PC-3 (cell line): ENCODE measurements at regions not wholly inside any gene's neighbourhood (a gene's known extent, or its start where the extent isn't known, plus 50 kb on each side); places are given as distances from the start of the nearest gene placed in this dataset.

Source experiments
- ATAC-seq: fragments of 200-7000 bp; cut with Tn5 transposase; 2 replicates; pipeline ENCODE4 v1.9.1; 2020; ENCODE audit warnings: mild to moderate bottlenecking, moderate library complexity
- BruUV-seq: library from RNA; stranded (reverse); fragments of 400-500 nt; replicated peaks from 2 replicates; lab custom pipeline; 2021; lab: Mats Ljungman, UMichigan
- CTCF ChIA-PET: fragments of 300-600 bp; sonication (Branson Sonifier 250); formaldehyde crosslinking; loops from one replicate; lab custom pipeline; 2022; ENCODE audit warnings: antibody characterized with exemption; lab: Charles Lee
- POLR2A ChIA-PET: fragments of 300-600 bp; sonication (Branson Sonifier 250); formaldehyde crosslinking; loops from one replicate; lab custom pipeline; 2022; ENCODE audit warnings: antibody characterized with exemption; ENCODE audit not compliant: unreplicated experiment; lab: Charles Lee
- DNase-seq: peaks from one replicate; pipeline ENCODE4 v3.0.0-alpha.2; 2015
- H2AFZ ChIP-seq: fragments of 300-600 bp; sonication (generic); 2 replicates; pipeline ENCODE4 v1.6.0; 2016; ENCODE audit warnings: antibody characterized with exemption, low read length
- H3F3A ChIP-seq: fragments of 300-600 bp; sonication (generic); one replicate; pipeline ENCODE4 v1.6.0; 2017; ENCODE audit warnings: antibody characterized with exemption, low read length, control low read depth, mild to moderate bottlenecking; ENCODE audit not compliant: unreplicated experiment
- H3K27ac ChIP-seq: fragments of 300-600 bp; sonication (generic); 2 replicates; pipeline ENCODE4 v1.5.1; 2016; ENCODE audit warnings: mild to moderate bottlenecking, low read length
- H3K27me3 ChIP-seq: fragments of 300-600 bp; sonication (generic); 2 replicates; pipeline ENCODE4 v1.6.1; 2016; ENCODE audit warnings: low read length, mixed read lengths
- H3K36me3 ChIP-seq: fragments of 300-600 bp; sonication (generic); 2 replicates; pipeline ENCODE4 v1.6.1; 2016; ENCODE audit warnings: low read depth, mixed run types, low read length, mixed read lengths
- H3K4me1 ChIP-seq: fragments of 300-600 bp; sonication (generic); 2 replicates; pipeline ENCODE4 v1.5.1; 2016; ENCODE audit warnings: low read length; ENCODE audit not compliant: insufficient read depth
- H3K4me2 ChIP-seq: fragments of 300-600 bp; sonication (generic); 2 replicates; pipeline ENCODE4 v1.6.0; 2016; ENCODE audit warnings: low read length
- H3K4me3 ChIP-seq: fragments of 300-600 bp; sonication (generic); 2 replicates; pipeline ENCODE4 v1.5.1; 2016; ENCODE audit warnings: mild to moderate bottlenecking, low read length, mixed read lengths
- H3K79me2 ChIP-seq: fragments of 300-600 bp; sonication (generic); 2 replicates; pipeline ENCODE4 v1.6.1; 2017; ENCODE audit warnings: low read length, mixed read lengths
- H3K9ac ChIP-seq: fragments of 300-600 bp; sonication (generic); 2 replicates; pipeline ENCODE4 v1.6.0; 2016; ENCODE audit warnings: mild to moderate bottlenecking, low read length
- H3K9me2 ChIP-seq: fragments of 300-600 bp; sonication (generic); replicated peaks from 2 replicates; pipeline ENCODE4 v1.6.1; 2016; ENCODE audit warnings: mixed run types, low read length, mixed read lengths
- H3K9me3 ChIP-seq: fragments of 300-600 bp; sonication (generic); 2 replicates; pipeline ENCODE4 v1.6.1; 2016; ENCODE audit warnings: low read length, mixed read lengths
- H4K20me1 ChIP-seq: fragments of 300-600 bp; sonication (generic); 2 replicates; pipeline ENCODE4 v1.6.1; 2016; ENCODE audit warnings: low read length, mixed read lengths
- EZH2 ChIP-seq: fragments of 300-600 bp; sonication (generic); IDR thresholded peaks from one replicate; pipeline ENCODE4 v1.6.1; 2017; ENCODE audit warnings: antibody characterized with exemption, mild to moderate bottlenecking, low read length; ENCODE audit not compliant: unreplicated experiment
- EZH2phosphoT487 ChIP-seq: fragments of 300-600 bp; sonication (generic); IDR thresholded peaks from 2 replicates; pipeline ENCODE4 v1.6.1; 2018; ENCODE audit warnings: mild to moderate bottlenecking, antibody characterized with exemption, low read length, borderline replicate concordance
- intact Hi-C: fragments of 100-400 bp; cut with micrococcal nuclease; formaldehyde crosslinking; loops from 2 replicates; pipeline ENCODE4 v1.9.0; 2023
- TF ChIP-seq, protein P1 (sequence below): fragments of 300-600 bp; sonication (generic); conservative IDR thresholded peaks from 2 replicates; pipeline ENCODE4 v1.5.1; 2017; ENCODE audit warnings: antibody characterized with exemption, low read depth, mild to moderate bottlenecking, low read length

DNA sequence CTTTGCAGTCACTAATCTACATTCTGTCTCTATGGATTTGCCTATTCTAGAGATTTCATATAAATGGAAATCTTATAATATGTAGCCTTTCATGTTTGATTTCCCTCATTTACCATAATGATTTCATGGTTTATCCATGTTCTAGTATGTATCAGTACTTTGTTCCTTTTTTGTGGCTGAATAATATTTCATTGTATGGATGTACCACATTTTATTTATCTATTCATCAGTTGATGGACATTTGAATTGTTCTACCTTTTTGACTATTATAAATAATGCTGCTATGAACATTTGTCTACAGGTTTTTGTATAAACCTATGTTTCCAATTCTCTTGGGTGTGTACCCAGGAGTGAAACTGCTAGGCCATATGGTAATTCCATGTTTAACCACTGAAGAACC is 221.1 kb downstream of the ICOS start:
- BruUV-seq, result no TSS peak

DNA sequence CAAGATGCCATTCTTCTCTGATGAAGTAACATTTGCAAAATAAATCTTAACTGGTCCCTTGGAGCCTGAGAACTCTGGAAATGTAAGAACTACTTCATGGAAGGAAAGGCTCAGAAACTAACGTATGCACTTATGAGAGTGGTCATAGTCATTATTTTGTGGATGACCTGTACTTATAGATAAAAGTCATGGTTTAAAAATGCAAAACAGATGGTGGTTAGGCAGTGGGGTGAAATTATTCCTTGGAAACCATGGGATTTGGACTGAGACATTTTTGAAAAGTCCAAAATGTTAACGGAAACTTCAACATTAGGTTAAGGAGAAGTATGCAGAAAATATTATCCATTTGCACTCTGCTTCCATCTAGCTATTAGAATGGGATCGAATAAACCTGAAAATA is 223.0 kb downstream of the ICOS start:
- Histone ChIP-seq H4K20me1 (no peaks in the 10 kb centered on the region), H3K9me2 (no peaks in the 10 kb centered on the region), H3K9me3 (no peaks in the 10 kb centered on the region), H3K27ac (no peak overlapping the region), H3F3A (no peaks in the 10 kb centered on the region), H3K4me3 (no peak overlapping the region), H3K27me3 (peaks cover 36% of the 10 kb centered on the region), H3K4me1 (no peaks in the 10 kb centered on the region), H2AFZ (no peak overlapping the region), H3K9ac (no peak overlapping the region), H3K79me2 (no peaks in the 10 kb centered on the region), H3K36me3 (no peaks in the 10 kb centered on the region), H3K4me2 (no peak overlapping the region)
- no TSS peak for BruUV-seq
- no peak for TF ChIP-seq EZH2
- TF ChIP-seq, protein P1, sequence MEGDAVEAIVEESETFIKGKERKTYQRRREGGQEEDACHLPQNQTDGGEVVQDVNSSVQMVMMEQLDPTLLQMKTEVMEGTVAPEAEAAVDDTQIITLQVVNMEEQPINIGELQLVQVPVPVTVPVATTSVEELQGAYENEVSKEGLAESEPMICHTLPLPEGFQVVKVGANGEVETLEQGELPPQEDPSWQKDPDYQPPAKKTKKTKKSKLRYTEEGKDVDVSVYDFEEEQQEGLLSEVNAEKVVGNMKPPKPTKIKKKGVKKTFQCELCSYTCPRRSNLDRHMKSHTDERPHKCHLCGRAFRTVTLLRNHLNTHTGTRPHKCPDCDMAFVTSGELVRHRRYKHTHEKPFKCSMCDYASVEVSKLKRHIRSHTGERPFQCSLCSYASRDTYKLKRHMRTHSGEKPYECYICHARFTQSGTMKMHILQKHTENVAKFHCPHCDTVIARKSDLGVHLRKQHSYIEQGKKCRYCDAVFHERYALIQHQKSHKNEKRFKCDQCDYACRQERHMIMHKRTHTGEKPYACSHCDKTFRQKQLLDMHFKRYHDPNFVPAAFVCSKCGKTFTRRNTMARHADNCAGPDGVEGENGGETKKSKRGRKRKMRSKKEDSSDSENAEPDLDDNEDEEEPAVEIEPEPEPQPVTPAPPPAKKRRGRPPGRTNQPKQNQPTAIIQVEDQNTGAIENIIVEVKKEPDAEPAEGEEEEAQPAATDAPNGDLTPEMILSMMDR, result no peak
- TF ChIP-seq EZH2phosphoT487, result no peak
- no peak for ATAC-seq
- ChIA-PET CTCF (no interaction called here), POLR2A (no interaction called here)
- DNase-seq, result no peak
- intact Hi-C loops, result no loop called here

More for the DNA sequence above, 221.1 kb downstream of the ICOS start:
- TF ChIP-seq, protein P1, result no peak
- TF ChIP-seq EZH2 (no peak), EZH2phosphoT487 (no peak)
- no peak overlapping the region for H3K9ac ChIP-seq
- no peaks in the 10 kb centered on the region for H3K79me2 ChIP-seq
- ChIA-PET CTCF (no interaction called here), POLR2A (no interaction called here)
- H3F3A ChIP-seq, result no peaks in the 10 kb centered on the region
- DNase-seq (no peak), ATAC-seq (no peak)
- no peaks in the 10 kb centered on the region for H4K20me1 ChIP-seq
- H3K27me3 ChIP-seq, result peaks cover 53% of the 10 kb centered on the region
- H3K36me3 ChIP-seq, result no peaks in the 10 kb centered on the region
- no peak overlapping the region for H3K27ac ChIP-seq
- no peak overlapping the region for H2AFZ ChIP-seq
- H3K4me3 ChIP-seq, result no peak overlapping the region
- H3K9me2 ChIP-seq, result no peaks in the 10 kb centered on the region
- H3K9me3 ChIP-seq, result no peaks in the 10 kb centered on the region
- no peaks in the 10 kb centered on the region for H3K4me1 ChIP-seq
- H3K4me2 ChIP-seq, result no peak overlapping the region
- intact Hi-C loops, result no loop called here

DNA sequence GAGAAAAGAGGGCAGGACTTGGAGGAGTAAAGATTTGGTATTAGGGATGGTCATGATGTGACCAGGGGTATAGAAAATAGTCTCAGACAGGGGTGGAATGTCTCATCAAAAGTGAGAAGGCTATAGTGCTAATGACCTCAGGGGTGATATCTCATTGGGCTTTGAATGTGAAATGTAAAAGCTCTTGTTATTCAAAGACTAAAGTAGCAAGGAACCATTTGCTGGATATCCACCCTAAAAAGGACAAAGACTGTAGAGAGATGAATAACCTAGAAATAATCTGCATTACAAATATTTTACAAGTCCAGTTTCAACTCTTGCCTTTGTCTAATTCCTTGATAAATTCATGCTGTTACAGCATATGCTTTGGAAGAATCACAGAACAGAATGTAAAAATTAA is 224.4 kb downstream of the ICOS start:
- H3K4me2 ChIP-seq, result no peak overlapping the region
- no TSS peak for BruUV-seq
- H3K4me3 ChIP-seq, result no peak overlapping the region
- H3F3A ChIP-seq, result no peaks in the 10 kb centered on the region
- no peak overlapping the region for H2AFZ ChIP-seq
- H3K4me1 ChIP-seq, result no peaks in the 10 kb centered on the region
- no peaks in the 10 kb centered on the region for H3K9me2 ChIP-seq
- intact Hi-C loops, result no loop called here
- DNase-seq (no peak), ATAC-seq (no peak)
- H3K9me3 ChIP-seq, result no peaks in the 10 kb centered on the region
- POLR2A ChIA-PET, result no interaction called here
- no peaks in the 10 kb centered on the region for H3K79me2 ChIP-seq
- no peak overlapping the region for H3K27ac ChIP-seq
- no peaks in the 10 kb centered on the region for H3K36me3 ChIP-seq
- peaks cover 44% of the 10 kb centered on the region for H3K27me3 ChIP-seq
- H4K20me1 ChIP-seq, result no peaks in the 10 kb centered on the region
- CTCF ChIA-PET, result no interaction called here
- no peak for TF ChIP-seq EZH2phosphoT487
- TF ChIP-seq, protein P1, result no peak
- TF ChIP-seq EZH2, result no peak
- no peak overlapping the region for H3K9ac ChIP-seq
